Body of pancreas (tissue), 4 donors: ENCODE measurements at regions not wholly inside any gene's neighbourhood (a gene's known extent, or its start where the extent isn't known, plus 50 kb on each side); places are given as distances from the start of the nearest gene placed in this dataset. TPM values are rescaled to one million over a fixed set of nuclear protein-coding genes. Genes with fewer than 3 reads are reported as not detected.

ENCODE experiments used
- ATAC-seq: fragments of 150-250 bp; one replicate; pipeline ENCODE4 v1.9.1; 2016
- DNase-seq, 4 donors: peaks; one replicate each; pipeline ENCODE4 v3.0.0-alpha.2; 2019
- H3K27ac ChIP-seq, 4 donors: fragments of 200-600 bp; sonication (generic); 1 replicate in 3 of 4; 2 replicates in 1 of 4; pipeline versions ENCODE4 v1.5.1 to v1.6.1; 2016 to 2019; ENCODE audit warnings: mild to moderate bottlenecking in 1 of 4, mixed read lengths in 1 of 4, moderate library complexity in 1 of 4
- H3K27me3 ChIP-seq, 2 donors: fragments of 200-600 bp; sonication (generic); one replicate each; pipeline ENCODE4 v1.6.0; 2016; ENCODE audit warnings: mild to moderate bottlenecking in 1 of 2
- H3K36me3 ChIP-seq, 2 donors: fragments of 200-600 bp; sonication (generic); replicated peaks in 1 of 2; 2 replicates each; pipeline ENCODE4 v1.5.1; 2016; ENCODE audit warnings: low read depth in 2 of 2; ENCODE audit not compliant: insufficient read depth in 1 of 2
- H3K4me1 ChIP-seq: fragments of 200-600 bp; sonication (generic); one replicate; pipeline ENCODE4 v1.6.0; 2016
- H3K4me3 ChIP-seq, 2 donors: fragments of 200-600 bp; sonication (generic); 1 replicate in 1 of 2; 2 replicates in 1 of 2; pipeline ENCODE4 v1.5.1; 2016 to 2019
- H3K9me3 ChIP-seq, 3 donors: fragments of 200-600 bp; sonication (generic); 1 replicate in 2 of 3; 2 replicates in 1 of 3; pipeline ENCODE4 v1.5.1; 2016
- POLR2A ChIP-seq, 3 donors: fragments of 450-650 bp; IDR thresholded peaks; one replicate each; pipeline ENCODE4 v1.6.1; 2016; ENCODE audit warnings: antibody characterized with exemption in 3 of 3, mild to moderate bottlenecking in 2 of 3
- WGBS, 2 donors: methylation state at CpG; one replicate each; pipeline ENCODE4 v1.1.5; 2017; 5-methylcytosine and 5-hydroxymethylcytosine counted together
- intact Hi-C: fragments of 100-400 bp; cut with DNase I; formaldehyde crosslinking; loops from one replicate; pipeline ENCODE4 v1.15.1; 2023
- microRNA-seq, 2 donors: library from miRNA; unstranded; fragments of <30 nt; microRNA quantifications; one replicate each; pipeline ENCODE4, GENCODE V29; 2016; ENCODE audit warnings: borderline number of aligned reads in 2 of 2, borderline replicate concordance in 2 of 2
- small RNA-seq: library from RNA; depleted of rRNA; stranded (forward); fragments of <200 nt; gene quantifications from one replicate; pipeline ENCODE3, GENCODE V24; 2016
- TF ChIP-seq, protein P1 (sequence below), 7 experiments: fragments of 450-650 bp in 4 of 7; fragments of 200-600 bp in 3 of 7; sonication (generic) in 3 of 7; IDR thresholded peaks; one replicate each; pipeline ENCODE4 v1.5.1; 2016 to 2019; ENCODE audit warnings: antibody characterized with exemption in 7 of 7

DNA sequence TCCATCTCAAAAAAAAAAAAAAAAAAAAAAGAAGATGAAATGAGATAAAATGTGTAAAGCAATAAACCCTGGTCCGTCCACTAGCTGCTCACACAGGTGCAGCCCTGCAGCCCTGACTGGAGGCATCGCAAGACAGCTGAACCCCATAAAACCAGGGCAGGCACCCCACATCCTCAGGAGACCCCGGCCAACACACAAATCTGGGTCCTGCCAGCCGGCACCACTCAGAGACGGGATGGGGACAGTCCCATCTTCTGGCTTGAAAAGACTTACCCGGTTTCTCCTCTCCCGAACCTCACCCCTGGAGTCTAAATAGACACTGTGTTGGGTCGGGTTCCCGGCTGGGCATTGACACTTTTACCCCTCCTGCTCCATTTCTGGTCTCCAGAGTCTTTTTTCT, 52.7 kb upstream of the TNRC6C start:
- intact Hi-C loops, result no loop called here
- DNase-seq, result peak in 1 of 4 donors; percentile 6
- no peaks in the 10 kb centered on the region for H3K9me3 ChIP-seq
- no peak overlapping the region for H3K4me3 ChIP-seq
- no peaks in the 10 kb centered on the region for H3K36me3 ChIP-seq
- TF ChIP-seq POLR2A (IDR thresholded peaks at IDR 0.05), result no peak
- TF ChIP-seq, protein P1, sequence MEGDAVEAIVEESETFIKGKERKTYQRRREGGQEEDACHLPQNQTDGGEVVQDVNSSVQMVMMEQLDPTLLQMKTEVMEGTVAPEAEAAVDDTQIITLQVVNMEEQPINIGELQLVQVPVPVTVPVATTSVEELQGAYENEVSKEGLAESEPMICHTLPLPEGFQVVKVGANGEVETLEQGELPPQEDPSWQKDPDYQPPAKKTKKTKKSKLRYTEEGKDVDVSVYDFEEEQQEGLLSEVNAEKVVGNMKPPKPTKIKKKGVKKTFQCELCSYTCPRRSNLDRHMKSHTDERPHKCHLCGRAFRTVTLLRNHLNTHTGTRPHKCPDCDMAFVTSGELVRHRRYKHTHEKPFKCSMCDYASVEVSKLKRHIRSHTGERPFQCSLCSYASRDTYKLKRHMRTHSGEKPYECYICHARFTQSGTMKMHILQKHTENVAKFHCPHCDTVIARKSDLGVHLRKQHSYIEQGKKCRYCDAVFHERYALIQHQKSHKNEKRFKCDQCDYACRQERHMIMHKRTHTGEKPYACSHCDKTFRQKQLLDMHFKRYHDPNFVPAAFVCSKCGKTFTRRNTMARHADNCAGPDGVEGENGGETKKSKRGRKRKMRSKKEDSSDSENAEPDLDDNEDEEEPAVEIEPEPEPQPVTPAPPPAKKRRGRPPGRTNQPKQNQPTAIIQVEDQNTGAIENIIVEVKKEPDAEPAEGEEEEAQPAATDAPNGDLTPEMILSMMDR (IDR thresholded peaks at IDR 0.05), result no peak
- no peaks in the 10 kb centered on the region for H3K4me1 ChIP-seq
- H3K27me3 ChIP-seq, result no peaks in the 10 kb centered on the region
- WGBS, 2 donors, result 70 to 71% methylated on average over 9 of the region's 9 CpGs
- no peak overlapping the region for H3K27ac ChIP-seq
- ATAC-seq, result no peak

DNA sequence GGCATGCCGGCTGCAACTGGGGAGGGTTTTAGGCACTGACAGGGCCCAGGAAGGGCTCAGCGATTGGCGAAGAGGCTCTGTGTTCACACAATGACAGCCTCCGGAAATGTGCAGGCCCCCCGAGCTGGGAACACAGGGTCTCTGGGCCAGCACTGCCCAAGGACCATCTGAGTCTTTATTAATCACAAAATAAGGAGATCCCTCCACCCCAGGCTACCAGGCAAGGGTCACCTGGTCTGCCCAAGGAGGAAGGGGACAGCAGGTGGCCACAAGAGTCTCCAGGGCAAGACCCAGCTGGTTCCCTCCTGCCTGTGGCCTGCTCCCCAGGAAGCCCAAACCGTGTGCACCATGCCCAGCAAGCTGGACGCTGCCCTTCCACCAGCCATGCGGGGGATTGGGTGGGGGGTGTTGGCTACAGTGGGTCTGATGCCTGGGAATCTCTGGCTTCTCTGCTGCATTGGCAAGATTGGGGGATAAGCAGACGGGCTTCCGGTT, 52.1 kb upstream of the TNRC6C start:
- no peak for ATAC-seq
- Histone ChIP-seq H3K36me3 (no peaks in the 10 kb centered on the region), H3K4me3 (no peak overlapping the region), H3K9me3 (no peaks in the 10 kb centered on the region), H3K4me1 (no peaks in the 10 kb centered on the region), H3K27ac (no peak overlapping the region), H3K27me3 (no peaks in the 10 kb centered on the region)
- intact Hi-C loops, result no loop called here
- peak in 1 of 4 donors; percentile 2 for DNase-seq
- TF ChIP-seq, protein P1 (IDR thresholded peaks at IDR 0.05), result no peak
- TF ChIP-seq POLR2A (IDR thresholded peaks at IDR 0.05), result no peak
- whole genome bisulfite sequencing, 2 donors, result 63 to 74% methylated on average over 6 to 10 of the region's 10 CpGs

DNA sequence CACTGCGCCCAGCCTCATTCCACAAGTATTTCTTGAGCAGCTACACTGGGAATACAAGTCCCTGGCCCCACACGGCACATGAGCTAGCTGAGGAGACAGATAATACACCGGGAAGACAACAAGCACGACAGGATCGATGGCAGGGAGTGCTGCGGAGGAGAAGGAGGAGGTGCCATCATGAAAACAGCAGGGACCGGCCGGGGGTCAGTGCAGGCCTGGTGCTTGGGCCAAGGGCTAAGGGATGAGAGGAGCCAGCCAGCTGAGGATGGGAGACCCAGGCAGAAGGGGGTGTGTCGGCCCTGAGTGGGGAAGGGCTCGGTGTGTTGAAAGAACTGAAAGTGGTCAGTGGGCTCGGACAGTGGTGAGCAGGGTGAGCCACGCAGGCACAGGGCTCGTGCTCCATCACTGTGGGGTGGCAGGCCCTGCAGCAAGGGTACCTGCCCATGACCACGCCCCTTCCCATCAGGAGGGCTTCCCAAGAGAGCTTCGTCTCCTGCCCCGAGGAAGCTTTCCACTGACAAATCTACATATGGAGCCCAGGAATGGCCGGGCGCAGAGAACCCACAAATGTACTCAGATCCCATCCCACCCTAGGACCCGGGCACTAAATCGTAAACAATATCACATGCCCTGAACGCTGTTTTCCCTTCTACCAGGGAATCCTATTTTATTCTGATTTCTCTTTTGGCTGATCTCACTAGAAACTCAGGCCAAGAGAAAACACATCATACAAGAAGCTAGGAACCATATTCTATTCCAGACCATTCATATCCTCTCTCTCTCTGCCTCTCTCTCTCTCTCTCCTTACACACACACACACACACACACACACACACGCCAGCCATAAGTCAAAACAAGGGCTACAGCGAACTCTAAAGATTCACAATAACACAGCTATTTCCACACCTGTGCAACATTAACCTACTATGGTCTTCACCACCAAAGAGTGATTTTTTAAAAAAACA, 50.7 kb upstream of the TNRC6C start:
- DNase-seq, result peak in 1 of 4 donors; percentile 6
- TF ChIP-seq, protein P1 (IDR thresholded peaks at IDR 0.05), result no peak
- TF ChIP-seq POLR2A (IDR thresholded peaks at IDR 0.05), result no peak
- Histone ChIP-seq H3K9me3 (no peaks in the 10 kb centered on the region), H3K4me3 (no peak overlapping the region), H3K27me3 (no peaks in the 10 kb centered on the region), H3K27ac (no peak overlapping the region), H3K4me1 (no peaks in the 10 kb centered on the region), H3K36me3 (no peaks in the 10 kb centered on the region)
- intact Hi-C loops, result no loop called here
- 79 to 81% methylated on average over 20 to 23 of the region's 23 CpGs for WGBS, 2 donors
- ATAC-seq, result no peak

DNA sequence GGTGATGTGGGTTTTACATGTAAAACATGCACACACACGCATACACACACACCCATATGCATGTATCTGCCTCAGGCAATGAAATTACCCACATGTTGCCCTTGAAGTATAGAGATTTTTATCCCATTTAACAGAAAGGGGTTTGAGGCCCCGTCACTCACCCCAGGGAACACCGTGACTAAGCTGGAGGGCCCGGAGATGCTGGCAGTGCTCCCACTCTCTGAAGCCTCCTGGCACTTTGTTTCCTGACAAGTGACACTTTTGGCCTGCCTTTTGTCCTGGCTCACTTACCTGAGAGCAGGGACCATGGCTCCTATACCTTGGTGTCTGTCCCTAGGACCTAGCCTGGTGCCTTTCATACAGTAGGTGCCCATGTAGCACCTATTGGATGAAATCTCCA, 50.0 kb upstream of the TNRC6C start:
- 51 to 69% methylated on average over 4 of the region's 4 CpGs for WGBS, 2 donors
- no peaks in the 10 kb centered on the region for H3K4me1 ChIP-seq
- H3K4me3 ChIP-seq, result no peak overlapping the region
- no peak for DNase-seq
- intact Hi-C loops, result no loop called here
- no peak for ATAC-seq
- H3K27ac ChIP-seq, result no peak overlapping the region
- TF ChIP-seq, protein P1 (IDR thresholded peaks at IDR 0.05), result no peak
- no peak for TF ChIP-seq POLR2A (IDR thresholded peaks at IDR 0.05)
- no peaks in the 10 kb centered on the region for H3K27me3 ChIP-seq
- H3K9me3 ChIP-seq, result no peaks in the 10 kb centered on the region
- no peaks in the 10 kb centered on the region for H3K36me3 ChIP-seq

Small RNA genes in the stretch of these regions (microRNA-seq; reads per million reads assigned to microRNA genes)
- gene MIR4316, result 0 reads per million in 2 donors

Small RNA genes in the stretch of these regions (small RNA-seq; reads per million reads assigned to genes)
- not detected for gene MIR4316
- gene RF00019, result not detected
